ENCODE measurements at regions not wholly inside any gene's neighbourhood (a gene's known extent, or its start where the extent isn't known, plus 50 kb on each side); places are given as distances from the start of the nearest gene placed in this dataset.

- no peak overlapping the region for H3K27ac ChIP-seq
- no peak for DNase-seq
- H3K4me3 ChIP-seq = no peak overlapping the region
- no peaks in the 10 kb centered on the region for H3K9me3 ChIP-seq
- H3K27me3 ChIP-seq = no peaks in the 10 kb centered on the region
- 77 to 80% (median 79%) methylated on average over 6 of the region's 6 CpGs for WGBS, 3 donors
- intact Hi-C loops (cut with DNase I) = no loop called here
- H3K4me1 ChIP-seq (ENCODE audit: insufficient read depth) = no peaks in the 10 kb centered on the region
- TF ChIP-seq CTCF (IDR thresholded peaks at IDR 0.05) = no peak
- TF ChIP-seq POLR2A (IDR thresholded peaks at IDR 0.05) = no peak
- TF ChIP-seq EP300 (IDR thresholded peaks at IDR 0.05) = no peak
- no peaks in the 10 kb centered on the region for H3K36me3 ChIP-seq
Measured at GRCh38 chr1:208584167-208584755, 340.1 kb upstream of the PLXNA2 start.

DNA sequence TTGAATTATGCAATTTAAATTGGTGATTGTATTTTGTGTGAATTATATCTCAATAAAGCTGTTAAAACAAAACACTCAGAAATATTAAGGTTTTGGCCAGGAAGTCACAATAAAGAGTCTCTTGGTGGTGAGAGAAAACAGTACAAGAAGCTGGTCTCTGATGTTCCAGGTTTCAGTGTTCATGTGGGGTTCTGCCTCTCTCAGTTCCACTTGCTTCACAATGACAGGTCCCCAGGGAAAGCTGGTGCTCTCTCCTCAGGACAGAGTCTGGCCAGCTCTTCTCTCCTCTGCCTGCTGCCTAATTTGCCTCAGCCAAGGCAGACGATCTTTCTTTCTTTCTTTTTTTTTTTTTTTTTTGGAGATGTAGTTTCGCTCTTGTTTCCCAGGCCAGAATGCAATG lies 342.9 kb upstream of the PLXNA2 start:
- Histone ChIP-seq H3K27ac (no peak overlapping the region), H3K4me1 (ENCODE audit: insufficient read depth) (no peaks in the 10 kb centered on the region), H3K4me3 (no peak overlapping the region), H3K9me3 (no peaks in the 10 kb centered on the region), H3K36me3 (no peaks in the 10 kb centered on the region), H3K27me3 (no peaks in the 10 kb centered on the region)
- 61 to 73% (median 67%) methylated on average over 2 of the region's 2 CpGs for WGBS, 3 donors
- no peak for TF ChIP-seq CTCF (IDR thresholded peaks at IDR 0.05)
- TF ChIP-seq EP300 (IDR thresholded peaks at IDR 0.05) = no peak
- TF ChIP-seq POLR2A (IDR thresholded peaks at IDR 0.05) = no peak
- DNase-seq = no peak
- intact Hi-C loops (cut with DNase I) = no loop called here

- intact Hi-C loops (cut with DNase I) = no loop called here
- TF ChIP-seq EP300 (IDR thresholded peaks at IDR 0.05) (no peak), POLR2A (IDR thresholded peaks at IDR 0.05) (no peak), CTCF (IDR thresholded peaks at IDR 0.05) (no peak)
Measured at GRCh38 chr1:208593306-208594006, 349.3 kb upstream of the PLXNA2 start.

GRCh38 chr1:208595236-208595635 lies 351.1 kb upstream of the PLXNA2 start:
- no peak overlapping the region for H3K4me3 ChIP-seq
- H3K9me3 ChIP-seq = no peaks in the 10 kb centered on the region
- H3K27ac ChIP-seq = no peak overlapping the region
- WGBS, 3 donors = 84 to 88% (median 84%) methylated on average over 3 of the region's 3 CpGs
- intact Hi-C loops (cut with DNase I) = no loop called here
- TF ChIP-seq EP300 (IDR thresholded peaks at IDR 0.05) = no peak
- TF ChIP-seq CTCF (IDR thresholded peaks at IDR 0.05) = no peak
- no peak for TF ChIP-seq POLR2A (IDR thresholded peaks at IDR 0.05)
- H3K27me3 ChIP-seq = no peaks in the 10 kb centered on the region
- H3K36me3 ChIP-seq = no peaks in the 10 kb centered on the region
- DNase-seq = no peak
- no peaks in the 10 kb centered on the region for H3K4me1 ChIP-seq (ENCODE audit: insufficient read depth)

More at GRCh38 chr1:208593306-208594006, 349.3 kb upstream of the PLXNA2 start:
- Histone ChIP-seq H3K4me1 (ENCODE audit: insufficient read depth) (no peaks in the 10 kb centered on the region), H3K27me3 (no peaks in the 10 kb centered on the region), H3K9me3 (no peaks in the 10 kb centered on the region), H3K27ac (no peak overlapping the region), H3K36me3 (no peaks in the 10 kb centered on the region), H3K4me3 (no peak overlapping the region)
- WGBS, 3 donors = 76 to 82% (median 77%) methylated on average over 2 of the region's 2 CpGs
- no peak for DNase-seq
